HCT116 (cell line): ENCODE measurements at regions not wholly inside any gene's neighbourhood (a gene's known extent, or its start where the extent isn't known, plus 50 kb on each side); places are given as distances from the start of the nearest gene placed in this dataset.

Experiments used
- ATAC-seq: fragments of 200-7000 bp; cut with Tn5 transposase; 2 replicates; pipeline ENCODE4 v1.9.1; 2020; ENCODE audit warnings: mild to moderate bottlenecking, moderate library complexity
- BruUV-seq: library from RNA; stranded (reverse); fragments of 400-500 nt; replicated peaks from 2 replicates; lab custom pipeline; 2021; lab: Mats Ljungman, UMichigan
- CTCF ChIA-PET: fragments of 300-600 bp; sonication (Branson Sonifier 250); formaldehyde crosslinking; loops from one replicate; lab custom pipeline; 2021; ENCODE audit warnings: antibody characterized with exemption; lab: Charles Lee
- POLR2A ChIA-PET: fragments of 300-600, 350-600 bp; sonication (Branson Sonifier 250); formaldehyde crosslinking; loops from one replicate; lab custom pipeline; 2021; ENCODE audit warnings: antibody characterized with exemption; lab: Charles Lee
- RAD21 ChIA-PET, 2 experiments: fragments of 300-600 bp; sonication (Branson Sonifier 250); formaldehyde crosslinking; loops; one replicate each; lab custom pipeline; 2023; ENCODE audit warnings: low total read pairs in 2 of 2; ENCODE audit not compliant: uncharacterized antibody in 2 of 2, unreplicated experiment in 2 of 2, low non-redundant PET in 1 of 2; lab: Charles Lee
- DNase-seq: peaks from one replicate; pipeline ENCODE4 v3.0.0-alpha.2; 2010; ENCODE audit warnings: low read depth, low spot score
- H2AFZ ChIP-seq: fragments of 200-600 bp; shearing (Covaris generic), sonication (generic); 2 replicates; pipeline ENCODE4 v1.6.1; 2017; ENCODE audit warnings: low read depth, mixed run types, mixed read lengths, antibody characterized with exemption, low read length; ENCODE audit not compliant: poor library complexity, severe bottlenecking
- H3K27ac ChIP-seq: 2 replicates; pipeline ENCODE4 v1.5.1; 2012; ENCODE audit warnings: low read depth, low read length
- H3K27me3 ChIP-seq: fragments of 200-600 bp; sonication (generic); 2 replicates; pipeline ENCODE4 v1.6.1; 2016; ENCODE audit warnings: mixed run types, low read length, mixed read lengths; ENCODE audit not compliant: insufficient read depth
- H3K36me3 ChIP-seq, 2 experiments: fragments of 200-500 bp in 1 of 2; fragments of 200-600 bp in 1 of 2; sonication (Bioruptor generic) in 1 of 2; sonication (generic) in 1 of 2; 2 replicates each; pipeline versions ENCODE4 v1.5.1 to v1.6.1; 2014 to 2016; ENCODE audit warnings: low read length in 2 of 2, inconsistent platforms in 1 of 2, mixed read lengths in 1 of 2, mixed run types in 1 of 2; ENCODE audit not compliant: insufficient read depth in 2 of 2, control insufficient read depth in 1 of 2
- H3K4me1 ChIP-seq, 2 experiments: fragments of 200-600 bp in 1 of 2; sonication (generic) in 1 of 2; 2 replicates each; pipeline versions ENCODE4 v1.5.1 to v1.6.1; 2012 to 2017; ENCODE audit warnings: low read length in 2 of 2, inconsistent platforms in 1 of 2, mild to moderate bottlenecking in 1 of 2, mixed read lengths in 1 of 2, mixed run types in 1 of 2, moderate library complexity in 1 of 2; ENCODE audit not compliant: insufficient read depth in 2 of 2, control insufficient read depth in 1 of 2
- H3K4me2 ChIP-seq: fragments of 200-600 bp; sonication (generic); 2 replicates; pipeline ENCODE4 v1.6.1; 2017; ENCODE audit warnings: mixed run types, low read length, mixed read lengths
- H3K4me3 ChIP-seq, 2 experiments: fragments of 200-600 bp in 1 of 2; sonication (generic) in 1 of 2; replicated peaks in 1 of 2; 2 replicates each; pipeline ENCODE4 v1.5.1; 2011 to 2016; ENCODE audit warnings: low read length in 2 of 2, control low read depth in 1 of 2, low read depth in 1 of 2, mild to moderate bottlenecking in 1 of 2, mixed read lengths in 1 of 2, mixed run types in 1 of 2
- H3K79me2 ChIP-seq: fragments of 200-600 bp; sonication (generic); 2 replicates; pipeline ENCODE4 v1.6.1; 2017; ENCODE audit warnings: mild to moderate bottlenecking, mixed run types, low read length, moderate library complexity, mixed read lengths; ENCODE audit not compliant: insufficient read depth
- H3K9ac ChIP-seq: fragments of 200-600 bp; sonication (generic); 2 replicates; pipeline ENCODE4 v1.6.1; 2016; ENCODE audit warnings: low read length, mixed read lengths
- H3K9me2 ChIP-seq: fragments of 200-600 bp; sonication (generic), shearing (Covaris generic); 2 replicates; pipeline ENCODE4 v1.6.1; 2017; ENCODE audit warnings: mixed run types, mild to moderate bottlenecking, moderate library complexity; ENCODE audit not compliant: insufficient read depth
- H3K9me3 ChIP-seq, 2 experiments: fragments of 200-500 bp in 1 of 2; fragments of 200-600 bp in 1 of 2; sonication (Bioruptor generic) in 1 of 2; sonication (generic) in 1 of 2; 2 replicates each; pipeline ENCODE4 v1.6.1; 2014 to 2017; ENCODE audit warnings: low read length in 2 of 2, mixed read lengths in 2 of 2, inconsistent platforms in 1 of 2, low read depth in 1 of 2, mild to moderate bottlenecking in 1 of 2, mixed run types in 1 of 2, moderate library complexity in 1 of 2; ENCODE audit not compliant: control insufficient read depth in 1 of 2, insufficient read depth in 1 of 2
- H4K20me1 ChIP-seq: fragments of 200-600 bp; sonication (generic), shearing (Covaris generic); 2 replicates; pipeline ENCODE4 v1.6.1; 2017; ENCODE audit warnings: mixed run types, mild to moderate bottlenecking, moderate library complexity; ENCODE audit not compliant: insufficient read depth
- EZH2 ChIP-seq: fragments of 200-600 bp; sonication (generic); IDR thresholded peaks from 2 replicates; pipeline ENCODE4 v1.6.1; 2017; ENCODE audit warnings: antibody characterized with exemption, mixed run types
- EZH2phosphoT487 ChIP-seq: fragments of 200-600 bp; IDR thresholded peaks from 2 replicates; pipeline ENCODE4 v1.6.1; 2018; ENCODE audit warnings: antibody characterized with exemption, borderline replicate concordance
- FOSL1 ChIP-seq: IDR thresholded peaks from 2 replicates; pipeline ENCODE4 v1.6.1; 2012; ENCODE audit warnings: low read depth
- JUND ChIP-seq: IDR thresholded peaks from 2 replicates; pipeline ENCODE4 v1.6.1; 2012
- POLR2AphosphoS5 ChIP-seq: IDR thresholded peaks from 2 replicates; pipeline ENCODE4 v1.6.1; 2011; ENCODE audit warnings: mild to moderate bottlenecking, low read depth, low read length, moderate library complexity
- RAD21 ChIP-seq: IDR thresholded peaks from 2 replicates; pipeline ENCODE4 v1.6.1; 2012; ENCODE audit warnings: low read depth, mild to moderate bottlenecking
- SP1 ChIP-seq: IDR thresholded peaks from 2 replicates; pipeline ENCODE4 v1.6.1; 2012; ENCODE audit warnings: low read depth
- YY1 ChIP-seq: IDR thresholded peaks from 2 replicates; pipeline ENCODE4 v1.6.1; 2011; ENCODE audit warnings: low read length, low read depth, moderate library complexity, mild to moderate bottlenecking; ENCODE audit not compliant: insufficient replicate concordance; ENCODE audit errors: extremely low read depth
- ZFX ChIP-seq: fragments of 450-650 bp; IDR thresholded peaks from 2 replicates; pipeline ENCODE4 v1.6.1; 2017
- ZNF274 ChIP-seq: fragments of 200-500 bp; sonication (Bioruptor generic); IDR thresholded peaks from 2 replicates; pipeline ENCODE4 v1.6.1; 2014; ENCODE audit warnings: mild to moderate bottlenecking, low read depth, low read length, inconsistent platforms
- intact Hi-C: fragments of 100-400 bp; cut with micrococcal nuclease; formaldehyde crosslinking; loops from 2 replicates; pipeline ENCODE4 v1.10.0; 2022
- TF ChIP-seq, protein P1 (sequence below): IDR thresholded peaks from 2 replicates; pipeline ENCODE4 v1.6.1; 2012
- TF ChIP-seq, protein P2 (sequence below), 3 experiments: fragments of 200-600 bp in 1 of 3; sonication (generic) in 1 of 3; IDR thresholded peaks in 2 of 3; conservative IDR thresholded peaks in 1 of 3; 2 replicates each; pipeline ENCODE4 v1.5.1; 2012 to 2017; ENCODE audit warnings: low read depth in 2 of 3, low read length in 2 of 3, antibody characterized with exemption in 1 of 3, borderline replicate concordance in 1 of 3, control low read depth in 1 of 3, mild to moderate bottlenecking in 1 of 3, mixed read lengths in 1 of 3, mixed run types in 1 of 3, moderate library complexity in 1 of 3; ENCODE audit not compliant: insufficient read depth in 1 of 3
- TF ChIP-seq, protein P3 (sequence below): IDR thresholded peaks from 2 replicates; pipeline ENCODE4 v1.6.1; 2012
- TF ChIP-seq, protein P4 (sequence below): IDR thresholded peaks from 2 replicates; pipeline ENCODE4 v1.6.1; 2011; ENCODE audit warnings: mild to moderate bottlenecking, low read length, moderate library complexity; ENCODE audit not compliant: insufficient replicate concordance; ENCODE audit errors: extremely low read depth

DNA sequence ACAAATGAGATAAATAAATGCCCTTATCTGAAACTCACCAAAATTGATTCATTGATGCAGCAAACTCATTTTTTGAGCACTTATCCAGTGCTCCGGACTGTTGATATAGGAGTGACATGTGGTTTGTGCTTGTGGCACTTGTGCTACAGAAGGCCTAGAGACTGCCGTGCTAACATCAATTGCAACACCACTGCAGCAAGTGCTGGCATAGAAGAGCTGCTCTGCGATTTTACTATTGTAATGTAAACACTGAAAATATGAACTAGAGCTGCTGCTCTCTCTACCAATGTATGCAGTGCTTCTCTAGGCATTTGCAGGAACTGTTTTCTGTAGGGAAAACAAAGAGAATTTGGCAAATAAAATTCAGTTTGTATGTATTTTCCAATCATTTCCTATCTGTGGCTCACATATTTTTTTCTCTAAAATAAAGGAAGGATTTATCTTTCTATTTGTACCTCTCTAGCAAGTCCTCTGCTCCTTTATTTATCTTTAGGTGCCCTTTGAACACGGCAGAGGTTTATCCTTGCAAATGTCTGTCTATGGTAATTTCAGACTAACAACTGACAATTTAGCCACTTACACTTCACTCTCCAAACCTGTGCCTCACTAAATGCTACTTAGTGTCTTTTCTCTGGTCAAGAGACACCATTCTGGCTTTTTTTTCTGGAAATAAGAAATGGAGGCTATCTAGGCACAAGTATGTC, 409.5 kb upstream of the ADGRL2 start:
- Histone ChIP-seq H3K9me2 (no peaks in the 10 kb centered on the region), H3K36me3 (no peaks in the 10 kb centered on the region), H3K27me3 (no peaks in the 10 kb centered on the region), H3K79me2 (no peaks in the 10 kb centered on the region), H3K4me1 (no peaks in the 10 kb centered on the region), H3K4me3 (no peak overlapping the region), H3K9me3 (no peaks in the 10 kb centered on the region), H3K27ac (no peak overlapping the region), H2AFZ (no peak overlapping the region), H3K4me2 (no peak overlapping the region), H4K20me1 (no peaks in the 10 kb centered on the region), H3K9ac (no peak overlapping the region)
- CTCF ChIA-PET: no interaction called here
- BruUV-seq: no TSS peak
- POLR2A ChIA-PET: no interaction called here
- DNase-seq: no peak
- RAD21 ChIA-PET: no interaction called here
- intact Hi-C loops: no loop called here
- TF ChIP-seq RAD21: no peak
- no peak for TF ChIP-seq EZH2phosphoT487
- no peak for ATAC-seq

DNA sequence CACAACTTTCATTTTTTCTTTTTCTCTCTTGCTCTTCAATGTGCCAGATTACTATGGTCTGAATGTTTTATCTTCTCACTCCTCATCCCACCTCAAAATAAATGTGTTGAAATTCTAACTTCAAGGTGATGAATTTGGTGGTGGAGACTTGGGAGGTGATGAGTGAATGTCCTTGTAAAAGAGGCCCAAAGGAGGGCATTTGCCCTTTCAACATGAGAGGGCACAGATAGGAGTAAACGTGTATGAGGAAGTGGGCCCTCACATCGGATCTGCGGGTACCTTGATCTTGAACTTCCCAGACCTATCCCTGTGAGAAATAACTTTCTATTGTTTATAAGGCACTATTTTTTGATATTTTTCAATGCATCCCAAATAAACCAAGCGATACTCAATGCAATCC, 412.3 kb upstream of the ADGRL2 start:
- ChIA-PET CTCF (no interaction called here), RAD21 (no interaction called here), POLR2A (no interaction called here)
- Histone ChIP-seq H3K27ac (no peak overlapping the region), H3K9me3 (no peaks in the 10 kb centered on the region), H3K9ac (no peak overlapping the region), H3K79me2 (no peaks in the 10 kb centered on the region), H3K4me3 (no peak overlapping the region), H3K27me3 (no peaks in the 10 kb centered on the region), H3K36me3 (no peaks in the 10 kb centered on the region), H3K4me1 (no peaks in the 10 kb centered on the region), H3K9me2 (no peaks in the 10 kb centered on the region), H2AFZ (no peak overlapping the region), H4K20me1 (no peaks in the 10 kb centered on the region), H3K4me2 (no peak overlapping the region)
- DNase-seq (no peak), ATAC-seq (no peak)
- intact Hi-C loops: no loop called here
- no TSS peak for BruUV-seq
- TF ChIP-seq, protein P1, sequence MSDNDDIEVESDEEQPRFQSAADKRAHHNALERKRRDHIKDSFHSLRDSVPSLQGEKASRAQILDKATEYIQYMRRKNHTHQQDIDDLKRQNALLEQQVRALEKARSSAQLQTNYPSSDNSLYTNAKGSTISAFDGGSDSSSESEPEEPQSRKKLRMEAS: no peak
- TF ChIP-seq FOSL1 (no peak), ZFX (no peak), RAD21 (no peak), JUND (no peak), ZNF274 (no peak), POLR2AphosphoS5 (no peak), SP1 (no peak), YY1 (no peak), EZH2phosphoT487 (no peak), EZH2 (no peak)
- TF ChIP-seq, protein P2, sequence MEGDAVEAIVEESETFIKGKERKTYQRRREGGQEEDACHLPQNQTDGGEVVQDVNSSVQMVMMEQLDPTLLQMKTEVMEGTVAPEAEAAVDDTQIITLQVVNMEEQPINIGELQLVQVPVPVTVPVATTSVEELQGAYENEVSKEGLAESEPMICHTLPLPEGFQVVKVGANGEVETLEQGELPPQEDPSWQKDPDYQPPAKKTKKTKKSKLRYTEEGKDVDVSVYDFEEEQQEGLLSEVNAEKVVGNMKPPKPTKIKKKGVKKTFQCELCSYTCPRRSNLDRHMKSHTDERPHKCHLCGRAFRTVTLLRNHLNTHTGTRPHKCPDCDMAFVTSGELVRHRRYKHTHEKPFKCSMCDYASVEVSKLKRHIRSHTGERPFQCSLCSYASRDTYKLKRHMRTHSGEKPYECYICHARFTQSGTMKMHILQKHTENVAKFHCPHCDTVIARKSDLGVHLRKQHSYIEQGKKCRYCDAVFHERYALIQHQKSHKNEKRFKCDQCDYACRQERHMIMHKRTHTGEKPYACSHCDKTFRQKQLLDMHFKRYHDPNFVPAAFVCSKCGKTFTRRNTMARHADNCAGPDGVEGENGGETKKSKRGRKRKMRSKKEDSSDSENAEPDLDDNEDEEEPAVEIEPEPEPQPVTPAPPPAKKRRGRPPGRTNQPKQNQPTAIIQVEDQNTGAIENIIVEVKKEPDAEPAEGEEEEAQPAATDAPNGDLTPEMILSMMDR (IDR thresholded peaks at IDR 0.05 in 2 of 3, conservative IDR thresholded peaks at IDR 0.05 in 1 of 3; ENCODE audit: borderline replicate concordance in 1 of 3, insufficient read depth in 1 of 3, low read depth in 2 of 3, low read length in 2 of 3): no peak
- TF ChIP-seq, protein P3, sequence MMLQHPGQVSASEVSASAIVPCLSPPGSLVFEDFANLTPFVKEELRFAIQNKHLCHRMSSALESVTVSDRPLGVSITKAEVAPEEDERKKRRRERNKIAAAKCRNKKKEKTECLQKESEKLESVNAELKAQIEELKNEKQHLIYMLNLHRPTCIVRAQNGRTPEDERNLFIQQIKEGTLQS: no peak
- TF ChIP-seq, protein P4, sequence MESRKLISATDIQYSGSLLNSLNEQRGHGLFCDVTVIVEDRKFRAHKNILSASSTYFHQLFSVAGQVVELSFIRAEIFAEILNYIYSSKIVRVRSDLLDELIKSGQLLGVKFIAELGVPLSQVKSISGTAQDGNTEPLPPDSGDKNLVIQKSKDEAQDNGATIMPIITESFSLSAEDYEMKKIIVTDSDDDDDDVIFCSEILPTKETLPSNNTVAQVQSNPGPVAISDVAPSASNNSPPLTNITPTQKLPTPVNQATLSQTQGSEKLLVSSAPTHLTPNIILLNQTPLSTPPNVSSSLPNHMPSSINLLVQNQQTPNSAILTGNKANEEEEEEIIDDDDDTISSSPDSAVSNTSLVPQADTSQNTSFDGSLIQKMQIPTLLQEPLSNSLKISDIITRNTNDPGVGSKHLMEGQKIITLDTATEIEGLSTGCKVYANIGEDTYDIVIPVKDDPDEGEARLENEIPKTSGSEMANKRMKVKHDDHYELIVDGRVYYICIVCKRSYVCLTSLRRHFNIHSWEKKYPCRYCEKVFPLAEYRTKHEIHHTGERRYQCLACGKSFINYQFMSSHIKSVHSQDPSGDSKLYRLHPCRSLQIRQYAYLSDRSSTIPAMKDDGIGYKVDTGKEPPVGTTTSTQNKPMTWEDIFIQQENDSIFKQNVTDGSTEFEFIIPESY: no peak
